HepG2 (cell line): ENCODE measurements at regions not wholly inside any gene's neighbourhood (a gene's known extent, or its start where the extent isn't known, plus 50 kb on each side); places are given as distances from the start of the nearest gene placed in this dataset.
A peak's percentile ranks its signal among the peaks of the same experiment; 100 is the strongest.

ENCODE experiments used
- ATF1 ChIP-seq: IDR thresholded peaks from 2 replicates; pipeline ENCODE4 v1.6.1; 2016; ENCODE audit warnings: mild to moderate bottlenecking, control low read depth
- ATF7 ChIP-seq, 2 experiments: fragments of 450-650 bp in 1 of 2; sonication (generic) in 1 of 2; formaldehyde crosslinking in 1 of 2; IDR thresholded peaks; 2 replicates each; pipeline versions ENCODE4 v1.4.0 to v1.6.1; 2016 to 2020; ENCODE audit warnings: antibody characterized with exemption in 1 of 2, mild to moderate bottlenecking in 1 of 2, missing genetic modification reagents in 1 of 2
- BHLHE40 ChIP-seq: IDR thresholded peaks from 2 replicates; pipeline ENCODE4 v1.6.1; 2011; ENCODE audit warnings: low read length, improper control_type of control experiment
- DMAP1 ChIP-seq: IDR thresholded peaks from 2 replicates; pipeline ENCODE4 v1.6.1; 2016
- GZF1 ChIP-seq: sonication (generic); formaldehyde crosslinking; IDR thresholded peaks from 2 replicates; pipeline ENCODE4 v1.5.1; 2020; ENCODE audit warnings: mild to moderate bottlenecking, missing genetic modification reagents
- HOXA5 ChIP-seq: sonication (generic); formaldehyde crosslinking; IDR thresholded peaks from 2 replicates; pipeline ENCODE4 v1.4.0; 2020; ENCODE audit warnings: missing genetic modification reagents
- IRF2 ChIP-seq: IDR thresholded peaks from 2 replicates; pipeline ENCODE4 v1.6.1; 2018; ENCODE audit warnings: missing genetic modification reagents, missing compliant biosample characterization
- MEIS2 ChIP-seq: sonication (generic); formaldehyde crosslinking; IDR thresholded peaks from 2 replicates; pipeline ENCODE4 v1.9.0; 2021; ENCODE audit warnings: mild to moderate bottlenecking, missing genetic modification reagents
- NCOR1 ChIP-seq: fragments of 200-600 bp; sonication (generic); IDR thresholded peaks from 2 replicates; pipeline ENCODE4 v1.7.0; 2017; ENCODE audit warnings: antibody characterized with exemption, low read length, borderline replicate concordance
- NKX3-1 ChIP-seq: sonication (generic); formaldehyde crosslinking; IDR thresholded peaks from 2 replicates; pipeline ENCODE4 v1.5.0; 2020; ENCODE audit warnings: missing genetic modification reagents
- POLR2AphosphoS5 ChIP-seq: IDR thresholded peaks from 2 replicates; pipeline ENCODE4 v1.6.1; 2012; ENCODE audit warnings: low read depth, low read length
- SPEN ChIP-seq: sonication (generic); formaldehyde crosslinking; IDR thresholded peaks from 2 replicates; pipeline ENCODE4 v1.5.1; 2020; ENCODE audit warnings: low read depth, mild to moderate bottlenecking, missing genetic modification reagents
- SRF ChIP-seq: IDR thresholded peaks from 2 replicates; pipeline ENCODE4 v1.6.1; 2011; ENCODE audit warnings: mild to moderate bottlenecking, low read depth, low read length, moderate library complexity
- STAG1 ChIP-seq: sonication (generic); formaldehyde crosslinking; IDR thresholded peaks from 2 replicates; pipeline ENCODE4 v1.4.0; 2020; ENCODE audit warnings: missing genetic modification reagents
- TBX2 ChIP-seq: sonication (generic); formaldehyde crosslinking; IDR thresholded peaks from 2 replicates; pipeline ENCODE4 v1.5.0; 2020; ENCODE audit warnings: missing genetic modification reagents, mild to moderate bottlenecking, borderline replicate concordance
- ZFY ChIP-seq: sonication (generic); formaldehyde crosslinking; IDR thresholded peaks from 2 replicates; pipeline ENCODE4 v1.4.0; 2020; ENCODE audit warnings: missing genetic modification reagents
- ZNF17 ChIP-seq: sonication (generic); formaldehyde crosslinking; IDR thresholded peaks from 2 replicates; pipeline ENCODE4 v1.5.0; 2020; ENCODE audit warnings: mild to moderate bottlenecking, missing genetic modification reagents
- ZNF317 ChIP-seq: sonication (generic); formaldehyde crosslinking; IDR thresholded peaks from 2 replicates; pipeline ENCODE4 v1.5.0; 2020; ENCODE audit warnings: mild to moderate bottlenecking, missing genetic modification reagents
- ZNF678 ChIP-seq: sonication (generic); formaldehyde crosslinking; IDR thresholded peaks from 2 replicates; pipeline ENCODE4 v1.4.0; 2020; ENCODE audit warnings: mild to moderate bottlenecking, missing genetic modification reagents
- TF ChIP-seq, protein P1 (sequence below): sonication (generic); formaldehyde crosslinking; IDR thresholded peaks from 2 replicates; pipeline ENCODE4 v1.8.0; 2022; ENCODE audit warnings: mild to moderate bottlenecking, missing genetic modification reagents
- TF ChIP-seq, protein P2 (sequence below): fragments of 450-650 bp; IDR thresholded peaks from 2 replicates; pipeline ENCODE4 v1.6.1; 2016
- TF ChIP-seq, protein P3 (sequence below): sonication (generic); formaldehyde crosslinking; IDR thresholded peaks from 2 replicates; pipeline ENCODE4 v1.9.0; 2022; ENCODE audit warnings: missing genetic modification reagents, mild to moderate bottlenecking, borderline replicate concordance
- TF ChIP-seq, protein P4 (sequence below): IDR thresholded peaks from 2 replicates; pipeline ENCODE4 v1.6.1; 2016; ENCODE audit warnings: missing compliant biosample characterization, missing genetic modification reagents, borderline replicate concordance
- TF ChIP-seq, protein P5 (sequence below): sonication (generic); formaldehyde crosslinking; IDR thresholded peaks from 2 replicates; pipeline ENCODE4 v1.4.0; 2020; ENCODE audit warnings: missing genetic modification reagents

DNA sequence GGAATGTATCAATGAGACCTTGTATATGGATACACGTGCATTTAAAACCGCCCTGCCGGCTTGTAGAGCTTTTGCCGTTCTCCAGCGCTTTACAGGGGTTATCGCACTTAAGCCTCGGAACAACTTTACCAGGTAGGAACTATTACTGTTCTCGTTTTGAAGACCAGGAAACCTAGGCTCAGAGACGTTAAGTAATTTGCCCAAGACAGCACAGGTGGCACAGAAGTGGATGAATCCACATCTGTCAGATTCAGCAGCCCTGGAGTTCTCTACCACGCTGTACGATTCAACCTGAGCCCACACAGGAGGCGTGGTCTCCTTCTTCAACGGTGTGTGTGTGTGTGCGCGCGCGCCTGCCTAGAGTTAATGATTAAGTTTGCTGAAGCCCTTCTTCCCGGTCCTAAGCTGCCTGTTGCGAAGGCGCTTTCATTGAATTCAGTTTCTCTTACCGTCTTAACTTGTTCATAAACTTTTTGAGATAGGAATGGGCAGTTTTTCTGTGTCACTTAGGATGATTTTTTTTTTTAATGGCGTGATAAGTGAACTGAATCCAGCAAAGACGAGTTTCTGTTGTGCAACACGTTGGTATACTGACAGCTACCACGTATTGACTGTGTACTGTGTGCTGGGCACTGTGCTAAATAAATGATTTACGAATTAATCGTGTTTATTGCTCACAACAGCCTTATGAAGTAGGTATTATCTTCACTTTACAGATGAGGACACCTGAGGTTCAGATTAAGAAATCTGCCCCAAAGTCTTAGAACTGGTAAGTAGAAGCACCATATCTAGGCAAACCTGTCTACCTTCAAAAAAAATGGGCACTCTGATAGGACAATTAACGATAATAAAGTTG is 67.4 kb downstream of the KCNRG start (continued):
- TF ChIP-seq, protein P1, sequence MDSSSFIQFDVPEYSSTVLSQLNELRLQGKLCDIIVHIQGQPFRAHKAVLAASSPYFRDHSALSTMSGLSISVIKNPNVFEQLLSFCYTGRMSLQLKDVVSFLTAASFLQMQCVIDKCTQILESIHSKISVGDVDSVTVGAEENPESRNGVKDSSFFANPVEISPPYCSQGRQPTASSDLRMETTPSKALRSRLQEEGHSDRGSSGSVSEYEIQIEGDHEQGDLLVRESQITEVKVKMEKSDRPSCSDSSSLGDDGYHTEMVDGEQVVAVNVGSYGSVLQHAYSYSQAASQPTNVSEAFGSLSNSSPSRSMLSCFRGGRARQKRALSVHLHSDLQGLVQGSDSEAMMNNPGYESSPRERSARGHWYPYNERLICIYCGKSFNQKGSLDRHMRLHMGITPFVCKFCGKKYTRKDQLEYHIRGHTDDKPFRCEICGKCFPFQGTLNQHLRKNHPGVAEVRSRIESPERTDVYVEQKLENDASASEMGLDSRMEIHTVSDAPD (CRISPR knock-in tag) = no peak
- TF ChIP-seq, protein P2, sequence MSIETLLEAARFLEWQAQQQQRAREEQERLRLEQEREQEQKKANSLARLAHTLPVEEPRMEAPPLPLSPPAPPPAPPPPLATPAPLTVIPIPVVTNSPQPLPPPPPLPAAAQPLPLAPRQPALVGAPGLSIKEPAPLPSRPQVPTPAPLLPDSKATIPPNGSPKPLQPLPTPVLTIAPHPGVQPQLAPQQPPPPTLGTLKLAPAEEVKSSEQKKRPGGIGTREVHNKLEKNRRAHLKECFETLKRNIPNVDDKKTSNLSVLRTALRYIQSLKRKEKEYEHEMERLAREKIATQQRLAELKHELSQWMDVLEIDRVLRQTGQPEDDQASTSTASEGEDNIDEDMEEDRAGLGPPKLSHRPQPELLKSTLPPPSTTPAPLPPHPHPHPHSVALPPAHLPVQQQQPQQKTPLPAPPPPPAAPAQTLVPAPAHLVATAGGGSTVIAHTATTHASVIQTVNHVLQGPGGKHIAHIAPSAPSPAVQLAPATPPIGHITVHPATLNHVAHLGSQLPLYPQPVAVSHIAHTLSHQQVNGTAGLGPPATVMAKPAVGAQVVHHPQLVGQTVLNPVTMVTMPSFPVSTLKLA = peak; percentile 36; the same call in 1 of the 2 replicates
- TF ChIP-seq ZNF317 (0 out of 2 replicates have a peak, but pooled peaks have one; percentile 16), TBX2 (CRISPR knock-in tag) (no peak), ATF7 (IDR thresholded peaks at IDR 0.05) (no peak), ATF7 (CRISPR knock-in tag; IDR thresholded peaks at IDR 0.05) (no peak), ZFY (no peak; the same call in none of the 2 replicates), MEIS2 (CRISPR knock-in tag) (peak; percentile 43; the same call in 1 of the 2 replicates), DMAP1 (CRISPR knock-in tag) (peak; percentile 11; the same call in 1 of the 2 replicates), NKX3-1 (CRISPR knock-in tag) (0 out of 2 replicates have a peak, but pooled peaks have one; percentile 30), SPEN (CRISPR knock-in tag) (peak; percentile 36; the same call in 1 of the 2 replicates), HOXA5 (0 out of 2 replicates have a peak, but pooled peaks have one; percentile 13), BHLHE40 (no peak), ATF1 (CRISPR knock-in tag) (no peak), GZF1 (CRISPR knock-in tag) (no peak), NCOR1 (peak; percentile 38; the same call in 1 of the 2 replicates), SRF (no peak), POLR2AphosphoS5 (peak; percentile 76), ZNF678 (no peak), ZNF17 (CRISPR knock-in tag) (no peak), IRF2 (peak; percentile 63), STAG1 (CRISPR knock-in tag) (peak; percentile 2; the same call in 1 of the 2 replicates)
- TF ChIP-seq, protein P3, sequence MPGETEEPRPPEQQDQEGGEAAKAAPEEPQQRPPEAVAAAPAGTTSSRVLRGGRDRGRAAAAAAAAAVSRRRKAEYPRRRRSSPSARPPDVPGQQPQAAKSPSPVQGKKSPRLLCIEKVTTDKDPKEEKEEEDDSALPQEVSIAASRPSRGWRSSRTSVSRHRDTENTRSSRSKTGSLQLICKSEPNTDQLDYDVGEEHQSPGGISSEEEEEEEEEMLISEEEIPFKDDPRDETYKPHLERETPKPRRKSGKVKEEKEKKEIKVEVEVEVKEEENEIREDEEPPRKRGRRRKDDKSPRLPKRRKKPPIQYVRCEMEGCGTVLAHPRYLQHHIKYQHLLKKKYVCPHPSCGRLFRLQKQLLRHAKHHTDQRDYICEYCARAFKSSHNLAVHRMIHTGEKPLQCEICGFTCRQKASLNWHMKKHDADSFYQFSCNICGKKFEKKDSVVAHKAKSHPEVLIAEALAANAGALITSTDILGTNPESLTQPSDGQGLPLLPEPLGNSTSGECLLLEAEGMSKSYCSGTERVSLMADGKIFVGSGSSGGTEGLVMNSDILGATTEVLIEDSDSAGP = 0 out of 2 replicates have a peak, but pooled peaks have one; percentile 6
- TF ChIP-seq, protein P4, sequence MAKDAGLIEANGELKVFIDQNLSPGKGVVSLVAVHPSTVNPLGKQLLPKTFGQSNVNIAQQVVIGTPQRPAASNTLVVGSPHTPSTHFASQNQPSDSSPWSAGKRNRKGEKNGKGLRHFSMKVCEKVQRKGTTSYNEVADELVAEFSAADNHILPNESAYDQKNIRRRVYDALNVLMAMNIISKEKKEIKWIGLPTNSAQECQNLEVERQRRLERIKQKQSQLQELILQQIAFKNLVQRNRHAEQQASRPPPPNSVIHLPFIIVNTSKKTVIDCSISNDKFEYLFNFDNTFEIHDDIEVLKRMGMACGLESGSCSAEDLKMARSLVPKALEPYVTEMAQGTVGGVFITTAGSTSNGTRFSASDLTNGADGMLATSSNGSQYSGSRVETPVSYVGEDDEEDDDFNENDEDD (CRISPR knock-in tag) = 0 out of 2 replicates have a peak, but pooled peaks have one; percentile 46
- TF ChIP-seq, protein P5, sequence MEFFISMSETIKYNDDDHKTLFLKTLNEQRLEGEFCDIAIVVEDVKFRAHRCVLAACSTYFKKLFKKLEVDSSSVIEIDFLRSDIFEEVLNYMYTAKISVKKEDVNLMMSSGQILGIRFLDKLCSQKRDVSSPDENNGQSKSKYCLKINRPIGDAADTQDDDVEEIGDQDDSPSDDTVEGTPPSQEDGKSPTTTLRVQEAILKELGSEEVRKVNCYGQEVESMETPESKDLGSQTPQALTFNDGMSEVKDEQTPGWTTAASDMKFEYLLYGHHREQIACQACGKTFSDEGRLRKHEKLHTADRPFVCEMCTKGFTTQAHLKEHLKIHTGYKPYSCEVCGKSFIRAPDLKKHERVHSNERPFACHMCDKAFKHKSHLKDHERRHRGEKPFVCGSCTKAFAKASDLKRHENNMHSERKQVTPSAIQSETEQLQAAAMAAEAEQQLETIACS (CRISPR knock-in tag) = peak; percentile 24; the same call in 1 of the 2 replicates
